Sigmoid colon (tissue), 4 donors: ENCODE measurements at regions not wholly inside any gene's neighbourhood (a gene's known extent, or its start where the extent isn't known, plus 50 kb on each side); places are given as distances from the start of the nearest gene placed in this dataset.

Experiments used
- EP300 ChIP-seq, 4 donors: sonication (generic); formaldehyde crosslinking; IDR thresholded peaks; one replicate each; pipeline ENCODE4 v1.6.1; 2017; ENCODE audit warnings: antibody characterized with exemption in 4 of 4
- POLR2A ChIP-seq, 2 donors: fragments of 450-650 bp; IDR thresholded peaks; one replicate each; pipeline ENCODE4 v1.6.1; 2016; ENCODE audit warnings: antibody characterized with exemption in 2 of 2, mild to moderate bottlenecking in 2 of 2, moderate library complexity in 2 of 2
- TF ChIP-seq, protein P1 (sequence below), 4 experiments: fragments of 450-650 bp in 3 of 4; fragments of 200-600 bp in 1 of 4; IDR thresholded peaks; one replicate each; pipeline ENCODE4 v1.5.1; 2016 to 2019; ENCODE audit warnings: antibody characterized with exemption in 4 of 4, mild to moderate bottlenecking in 3 of 4, moderate library complexity in 2 of 4

DNA sequence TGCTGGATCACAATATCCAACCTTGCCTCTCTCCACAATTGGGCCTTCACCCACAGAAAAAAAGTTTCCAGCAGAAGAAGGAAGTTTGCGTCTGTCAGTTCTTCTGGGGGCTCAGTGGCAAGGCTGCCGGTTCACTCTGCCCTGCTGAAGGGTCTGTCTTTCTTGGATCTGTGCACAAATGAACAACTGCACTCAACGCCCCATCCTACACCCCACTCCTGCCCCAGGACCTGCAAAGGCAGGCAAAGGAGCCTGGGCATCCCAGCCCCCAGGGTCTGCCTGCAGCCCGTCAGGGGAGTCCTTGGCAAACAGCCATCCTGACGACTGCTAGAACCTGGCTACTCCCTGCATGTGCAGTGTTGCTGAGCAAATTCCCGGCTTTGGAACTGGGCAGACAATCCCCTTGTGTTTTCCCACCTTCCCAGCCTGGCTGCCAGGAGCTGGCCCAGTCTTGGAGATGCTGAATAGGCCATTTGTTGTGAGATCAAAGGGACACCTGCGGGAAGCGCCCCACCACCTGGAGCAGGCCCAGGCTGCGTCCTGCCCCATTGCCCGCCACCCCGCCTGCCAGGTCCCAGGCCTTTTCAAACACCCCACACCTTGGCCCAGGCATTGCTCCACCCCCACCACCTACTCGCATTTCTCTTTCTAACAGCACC is 311.9 kb downstream of the BCL11B start:
- TF ChIP-seq, protein P1, sequence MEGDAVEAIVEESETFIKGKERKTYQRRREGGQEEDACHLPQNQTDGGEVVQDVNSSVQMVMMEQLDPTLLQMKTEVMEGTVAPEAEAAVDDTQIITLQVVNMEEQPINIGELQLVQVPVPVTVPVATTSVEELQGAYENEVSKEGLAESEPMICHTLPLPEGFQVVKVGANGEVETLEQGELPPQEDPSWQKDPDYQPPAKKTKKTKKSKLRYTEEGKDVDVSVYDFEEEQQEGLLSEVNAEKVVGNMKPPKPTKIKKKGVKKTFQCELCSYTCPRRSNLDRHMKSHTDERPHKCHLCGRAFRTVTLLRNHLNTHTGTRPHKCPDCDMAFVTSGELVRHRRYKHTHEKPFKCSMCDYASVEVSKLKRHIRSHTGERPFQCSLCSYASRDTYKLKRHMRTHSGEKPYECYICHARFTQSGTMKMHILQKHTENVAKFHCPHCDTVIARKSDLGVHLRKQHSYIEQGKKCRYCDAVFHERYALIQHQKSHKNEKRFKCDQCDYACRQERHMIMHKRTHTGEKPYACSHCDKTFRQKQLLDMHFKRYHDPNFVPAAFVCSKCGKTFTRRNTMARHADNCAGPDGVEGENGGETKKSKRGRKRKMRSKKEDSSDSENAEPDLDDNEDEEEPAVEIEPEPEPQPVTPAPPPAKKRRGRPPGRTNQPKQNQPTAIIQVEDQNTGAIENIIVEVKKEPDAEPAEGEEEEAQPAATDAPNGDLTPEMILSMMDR (IDR thresholded peaks at IDR 0.05): no peak
- TF ChIP-seq EP300 (IDR thresholded peaks at IDR 0.05) (no peak), POLR2A (IDR thresholded peaks at IDR 0.05) (no peak)
